Neutrophil (primary cell): ENCODE measurements at regions not wholly inside any gene's neighbourhood (a gene's known extent, or its start where the extent isn't known, plus 50 kb on each side); places are given as distances from the start of the nearest gene placed in this dataset.

ENCODE experiments used
- H3K27ac ChIP-seq: fragments of 200-600 bp; sonication (generic); 2 replicates; pipeline ENCODE4 v1.5.1; 2016; ENCODE audit warnings: mild to moderate bottlenecking, moderate library complexity
- H3K27me3 ChIP-seq: fragments of 200-600 bp; sonication (generic); 2 replicates; pipeline ENCODE4 v1.6.0; 2016; ENCODE audit warnings: mild to moderate bottlenecking
- H3K36me3 ChIP-seq: fragments of 200-600 bp; sonication (generic); 2 replicates; pipeline ENCODE4 v1.5.1; 2017
- H3K4me1 ChIP-seq, 2 experiments: fragments of 200-600 bp in 1 of 2; sonication (generic) in 1 of 2; 1 replicate in 1 of 2; 2 replicates in 1 of 2; pipeline versions ENCODE4 v1.5.1 to v1.6.1; 2013 to 2016; ENCODE audit warnings: low read depth in 1 of 2, low read length in 1 of 2, mild to moderate bottlenecking in 1 of 2, moderate library complexity in 1 of 2; ENCODE audit not compliant: control insufficient read depth in 1 of 2, insufficient read depth in 1 of 2
- H3K4me3 ChIP-seq, 2 experiments: fragments of 200-600 bp in 1 of 2; sonication (generic) in 1 of 2; 1 replicate in 1 of 2; 2 replicates in 1 of 2; pipeline ENCODE4 v1.5.1; 2013 to 2016; ENCODE audit warnings: low read depth in 1 of 2, low read length in 1 of 2, mild to moderate bottlenecking in 1 of 2, moderate library complexity in 1 of 2
- H3K9me3 ChIP-seq: fragments of 200-600 bp; sonication (generic); 2 replicates; pipeline ENCODE4 v1.5.1; 2016
- TF ChIP-seq, protein P1 (sequence below): fragments of 200-600 bp; sonication (generic); IDR thresholded peaks from 2 replicates; pipeline ENCODE4 v1.5.1; 2016; ENCODE audit warnings: antibody characterized with exemption

DNA sequence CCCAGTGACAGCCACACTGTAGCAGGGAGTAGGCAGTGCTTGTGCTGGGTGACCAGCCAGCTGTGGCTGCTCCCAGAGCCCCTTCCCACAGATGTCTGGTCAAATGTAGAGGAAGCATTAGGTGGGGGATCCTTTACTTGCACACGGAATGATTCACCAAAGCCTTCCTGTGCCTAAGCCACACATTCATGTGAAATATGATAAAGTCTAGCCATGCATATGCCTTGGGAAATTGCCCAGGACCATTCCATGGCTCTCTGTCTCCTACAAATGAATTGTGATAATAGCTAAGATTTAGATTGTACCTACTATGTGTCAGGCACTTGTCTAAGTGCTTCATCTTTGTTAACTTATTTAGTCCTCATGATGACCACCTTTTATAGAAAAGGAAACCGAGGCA lies 217.5 kb upstream of the E2F8 start:
- Histone ChIP-seq H3K4me3 (no peak overlapping the region), H3K4me1 (no peaks in the 10 kb centered on the region), H3K36me3 (no peaks in the 10 kb centered on the region), H3K27me3 (peaks cover 17% of the 10 kb centered on the region), H3K27ac (no peak overlapping the region), H3K9me3 (no peaks in the 10 kb centered on the region)
- TF ChIP-seq, protein P1, sequence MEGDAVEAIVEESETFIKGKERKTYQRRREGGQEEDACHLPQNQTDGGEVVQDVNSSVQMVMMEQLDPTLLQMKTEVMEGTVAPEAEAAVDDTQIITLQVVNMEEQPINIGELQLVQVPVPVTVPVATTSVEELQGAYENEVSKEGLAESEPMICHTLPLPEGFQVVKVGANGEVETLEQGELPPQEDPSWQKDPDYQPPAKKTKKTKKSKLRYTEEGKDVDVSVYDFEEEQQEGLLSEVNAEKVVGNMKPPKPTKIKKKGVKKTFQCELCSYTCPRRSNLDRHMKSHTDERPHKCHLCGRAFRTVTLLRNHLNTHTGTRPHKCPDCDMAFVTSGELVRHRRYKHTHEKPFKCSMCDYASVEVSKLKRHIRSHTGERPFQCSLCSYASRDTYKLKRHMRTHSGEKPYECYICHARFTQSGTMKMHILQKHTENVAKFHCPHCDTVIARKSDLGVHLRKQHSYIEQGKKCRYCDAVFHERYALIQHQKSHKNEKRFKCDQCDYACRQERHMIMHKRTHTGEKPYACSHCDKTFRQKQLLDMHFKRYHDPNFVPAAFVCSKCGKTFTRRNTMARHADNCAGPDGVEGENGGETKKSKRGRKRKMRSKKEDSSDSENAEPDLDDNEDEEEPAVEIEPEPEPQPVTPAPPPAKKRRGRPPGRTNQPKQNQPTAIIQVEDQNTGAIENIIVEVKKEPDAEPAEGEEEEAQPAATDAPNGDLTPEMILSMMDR = no peak

DNA sequence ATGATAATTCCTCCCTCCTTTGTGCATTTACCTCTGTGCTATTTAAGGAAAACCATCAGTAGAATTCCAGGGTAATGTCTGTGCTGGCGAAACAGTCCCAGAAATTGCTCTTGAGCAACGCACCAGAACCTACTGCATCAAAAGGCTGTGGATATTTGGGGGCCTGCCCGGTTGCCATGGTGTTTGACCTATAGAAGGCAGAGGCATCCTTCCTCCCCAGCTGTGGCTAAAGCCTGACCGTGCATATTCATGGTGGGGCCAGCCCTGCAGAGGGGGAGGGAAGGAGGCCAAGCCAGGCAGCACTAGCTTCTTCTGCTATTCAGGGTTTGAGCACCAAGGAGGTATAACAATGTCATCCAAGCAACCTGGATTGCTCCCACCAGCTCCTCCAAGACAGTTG lies 215.0 kb upstream of the E2F8 start:
- Histone ChIP-seq H3K27ac (no peak overlapping the region), H3K27me3 (peaks cover 17% of the 10 kb centered on the region), H3K4me1 (no peaks in the 10 kb centered on the region), H3K9me3 (no peaks in the 10 kb centered on the region), H3K36me3 (no peaks in the 10 kb centered on the region), H3K4me3 (no peak overlapping the region)
- TF ChIP-seq, protein P1 = no peak

GRCh38 chr11:19453651-19454257 lies 213.0 kb upstream of the E2F8 start:
- Histone ChIP-seq H3K36me3 (no peaks in the 10 kb centered on the region), H3K4me1 (no peaks in the 10 kb centered on the region), H3K9me3 (no peaks in the 10 kb centered on the region), H3K27ac (no peak overlapping the region), H3K4me3 (no peak overlapping the region), H3K27me3 (peaks cover 6% of the 10 kb centered on the region)
- TF ChIP-seq, protein P1 = no peak

DNA sequence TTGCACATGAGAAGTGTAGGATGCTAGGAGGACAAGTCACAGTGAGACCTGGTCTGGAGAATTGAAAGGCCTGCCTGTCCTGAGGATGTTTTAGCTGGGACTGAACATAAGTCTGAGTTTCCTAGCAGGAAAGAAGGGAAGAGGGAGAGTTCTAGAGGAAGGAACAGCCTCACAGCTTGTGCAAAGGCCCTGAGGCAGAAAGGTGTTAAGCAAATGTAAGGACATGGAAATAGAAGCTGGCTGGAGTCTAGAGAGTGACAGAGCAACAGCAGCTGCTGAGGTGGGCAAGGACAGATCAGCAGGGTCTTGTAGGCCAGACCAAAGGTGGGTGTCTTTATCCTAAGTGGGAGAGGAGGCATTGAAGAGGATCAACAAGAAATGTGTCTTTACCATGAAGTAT lies 210.9 kb upstream of the E2F8 start:
- no peak overlapping the region for H3K4me3 ChIP-seq
- no peaks in the 10 kb centered on the region for H3K4me1 ChIP-seq
- no peaks in the 10 kb centered on the region for H3K36me3 ChIP-seq
- TF ChIP-seq, protein P1 = no peak
- no peak overlapping the region for H3K27ac ChIP-seq
- peaks cover 11% of the 10 kb centered on the region for H3K27me3 ChIP-seq
- H3K9me3 ChIP-seq = no peaks in the 10 kb centered on the region

- TF ChIP-seq, protein P1 = no peak
- Histone ChIP-seq H3K27me3 (peaks cover 7% of the 10 kb centered on the region), H3K4me1 (no peaks in the 10 kb centered on the region), H3K9me3 (no peaks in the 10 kb centered on the region), H3K36me3 (no peaks in the 10 kb centered on the region), H3K27ac (no peak overlapping the region), H3K4me3 (no peak overlapping the region)
These were observed 209.5 kb upstream of the E2F8 start for GRCh38 chr11:19450282-19450681.

- TF ChIP-seq, protein P1 = no peak
- Histone ChIP-seq H3K27ac (no peak overlapping the region), H3K36me3 (no peaks in the 10 kb centered on the region), H3K9me3 (no peaks in the 10 kb centered on the region), H3K27me3 (peaks cover 7% of the 10 kb centered on the region), H3K4me1 (no peaks in the 10 kb centered on the region), H3K4me3 (no peak overlapping the region)
These were observed 207.9 kb upstream of the E2F8 start for GRCh38 chr11:19448651-19449050.
